C4-2B (cell line): ENCODE measurements at regions not wholly inside any gene's neighbourhood (a gene's known extent, or its start where the extent isn't known, plus 50 kb on each side); places are given as distances from the start of the nearest gene placed in this dataset.

Source experiments
- CTCF ChIP-seq: fragments of 450-650 bp; conservative IDR thresholded peaks from 2 replicates; pipeline ENCODE4 v1.5.1; 2017; ENCODE audit warnings: mild to moderate bottlenecking
- ZFX ChIP-seq: fragments of 450-650 bp; IDR thresholded peaks from 2 replicates; pipeline ENCODE4 v1.6.1; 2017

- TF ChIP-seq CTCF = no peak
- TF ChIP-seq ZFX = no peak
Measured at GRCh38 chr4:167616476-167616875, 382.2 kb upstream of the SPOCK3 start.
